HG02798 (cell line): ENCODE measurements at regions not wholly inside any gene's neighbourhood (a gene's known extent, or its start where the extent isn't known, plus 50 kb on each side); places are given as distances from the start of the nearest gene placed in this dataset.
"Not testable (repeated sequence)": the region's sequence is repeated elsewhere in the genome, so short reads cannot be mapped to it uniquely, and the experiment has no call there.

Experiments
- ATAC-seq: cut with Tn5 transposase; IDR thresholded peaks from one replicate; pipeline ENCODE4 v1.9.1; 2021; ENCODE audit warnings: mild to moderate bottlenecking; ENCODE audit not compliant: unreplicated experiment, poor library complexity

- no peak for ATAC-seq
Measured at GRCh38 chr16:79893445-79893844, 292.9 kb upstream of the MAF start.

- ATAC-seq, result no peak
Measured at GRCh38 chr16:79892278-79892677, 291.7 kb upstream of the MAF start.

GRCh38 chr16:79891458-79891857, 290.9 kb upstream of the MAF start:
- no peak for ATAC-seq

- ATAC-seq, result no peak
Measured at GRCh38 chr16:79887541-79888540, 287.3 kb upstream of the MAF start.

GRCh38 chr16:79885320-79885719, 284.8 kb upstream of the MAF start:
- ATAC-seq, result no peak

GRCh38 chr16:79883494-79883893, 283.0 kb upstream of the MAF start:
- no peak for ATAC-seq

GRCh38 chr16:79882340-79883005, 281.9 kb upstream of the MAF start:
- ATAC-seq, result no peak

GRCh38 chr16:79881107-79881506, 280.6 kb upstream of the MAF start:
- not testable (repeated sequence) for ATAC-seq

GRCh38 chr16:79876332-79876730, 275.8 kb upstream of the MAF start:
- ATAC-seq, result no peak

- no peak for ATAC-seq
Measured at GRCh38 chr16:79874391-79874790, 273.9 kb upstream of the MAF start.

- ATAC-seq, result no peak
Measured at GRCh38 chr16:79873825-79874224, 273.3 kb upstream of the MAF start.

- no peak for ATAC-seq
Measured at GRCh38 chr16:79871906-79872305, 271.4 kb upstream of the MAF start.

GRCh38 chr16:79870016-79870886, 269.7 kb upstream of the MAF start:
- no peak for ATAC-seq

- no peak for ATAC-seq
Measured at GRCh38 chr16:79869304-79870015, 268.9 kb upstream of the MAF start.

GRCh38 chr16:79868841-79869240, 268.3 kb upstream of the MAF start:
- no peak for ATAC-seq

- no peak for ATAC-seq
Measured at GRCh38 chr16:79867425-79867997, 267.0 kb upstream of the MAF start.

GRCh38 chr16:79865918-79866317, 265.4 kb upstream of the MAF start:
- ATAC-seq, result no peak

GRCh38 chr16:79864781-79865391, 264.3 kb upstream of the MAF start:
- ATAC-seq, result no peak
